Kidney (tissue), 13 donors: ENCODE measurements at regions not wholly inside any gene's neighbourhood (a gene's known extent, or its start where the extent isn't known, plus 50 kb on each side); places are given as distances from the start of the nearest gene placed in this dataset.

Experiments
- DNase-seq, 5 donors: peaks; one replicate each; pipeline ENCODE4 v3.0.0-alpha.2; 2013 to 2020
- FAIRE-seq: peaks from 2 replicates; lab custom pipeline; 2012; peaks lifted over from hg19 to GRCh38; lab: Jason Lieb, UNC
- H3K27ac ChIP-seq, 2 donors: one replicate each; pipeline ENCODE4 v1.7.0; 2013; ENCODE audit warnings: low read depth in 2 of 2, low read length in 2 of 2, inconsistent platforms in 1 of 2
- H3K27me3 ChIP-seq: one replicate; pipeline ENCODE4 v1.7.1; 2013; ENCODE audit warnings: low read length, inconsistent platforms; ENCODE audit not compliant: control insufficient read depth, insufficient read depth
- H3K36me3 ChIP-seq, 3 donors: one replicate each; pipeline versions ENCODE4 v1.7.0 to v1.7.1; 2013; ENCODE audit warnings: low read length in 3 of 3, control low read depth in 1 of 3, inconsistent platforms in 1 of 3; ENCODE audit not compliant: insufficient read depth in 3 of 3, control insufficient read depth in 2 of 3
- H3K4me1 ChIP-seq, 3 donors: one replicate each; pipeline versions ENCODE4 v1.7.0 to v1.7.1; 2013; ENCODE audit warnings: low read length in 3 of 3, inconsistent platforms in 1 of 3, low read depth in 1 of 3; ENCODE audit not compliant: control insufficient read depth in 2 of 3, insufficient read depth in 2 of 3
- H3K4me3 ChIP-seq, 3 donors: one replicate each; pipeline versions ENCODE4 v1.7.0 to v1.8.1; 2013; ENCODE audit warnings: low read length in 3 of 3, control low read depth in 1 of 3, inconsistent platforms in 1 of 3
- H3K9ac ChIP-seq, 3 donors: one replicate each; pipeline versions ENCODE4 v1.7.0 to v1.7.1; 2013; ENCODE audit warnings: low read length in 3 of 3, control low read depth in 1 of 3, inconsistent platforms in 1 of 3
- H3K9me3 ChIP-seq, 3 donors: one replicate each; pipeline versions ENCODE4 v1.7.0 to v1.7.1; 2013; ENCODE audit warnings: low read length in 3 of 3, control low read depth in 1 of 3, inconsistent platforms in 1 of 3; ENCODE audit not compliant: control insufficient read depth in 2 of 3, insufficient read depth in 1 of 3
- intact Hi-C: fragments of 100-400 bp; cut with DNase I; formaldehyde crosslinking; loops from one replicate; pipeline ENCODE4 v1.11.1; 2022
- TF ChIP-seq, protein P1 (sequence below): IDR thresholded peaks from 3 replicates; pipeline ENCODE4 v1.5.1; 2012; ENCODE audit warnings: mild to moderate bottlenecking, moderate library complexity, borderline replicate concordance; ENCODE audit not compliant: insufficient read depth; ENCODE audit errors: extremely low read depth
- donor health status: control.
- donor health status: control.
- donor health status: control.
- donor health status: control.
- donor health status: control.
- donor health status: DM: yes; HTN: yes; CAD: no.
- donor health status: Normal renal cell carcinoma (clear cell type).

DNA sequence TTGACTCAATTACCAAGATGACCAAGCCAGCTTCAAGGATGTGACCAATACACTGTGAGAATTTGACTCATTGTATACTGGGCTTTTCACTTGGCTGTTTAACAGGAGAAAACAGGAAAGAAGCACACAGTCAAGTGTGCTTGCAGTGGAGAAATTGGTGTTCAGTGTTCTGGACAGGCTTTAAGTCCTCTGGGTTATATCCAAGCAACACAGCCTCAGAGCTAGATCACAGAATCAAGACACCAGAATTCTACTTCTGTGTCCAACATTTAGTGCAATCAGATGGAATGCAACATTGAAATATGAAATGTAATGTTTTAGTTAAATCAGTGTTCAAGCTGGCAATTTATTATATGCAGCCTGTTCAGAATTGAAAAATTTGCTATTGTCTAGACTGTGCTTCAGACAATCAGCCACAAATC lies 694.4 kb downstream of the LTN1 start:
- DNase-seq (no peak), FAIRE-seq (no peak)
- H3K4me3 ChIP-seq, result no peak overlapping the region
- H3K4me1 ChIP-seq, result no peaks in the 10 kb centered on the region
- no peak overlapping the region for H3K27ac ChIP-seq
- H3K9ac ChIP-seq, result no peak overlapping the region
- no peaks in the 10 kb centered on the region for H3K27me3 ChIP-seq
- no peaks in the 10 kb centered on the region for H3K9me3 ChIP-seq
- H3K36me3 ChIP-seq, result no peaks in the 10 kb centered on the region
- TF ChIP-seq, protein P1, sequence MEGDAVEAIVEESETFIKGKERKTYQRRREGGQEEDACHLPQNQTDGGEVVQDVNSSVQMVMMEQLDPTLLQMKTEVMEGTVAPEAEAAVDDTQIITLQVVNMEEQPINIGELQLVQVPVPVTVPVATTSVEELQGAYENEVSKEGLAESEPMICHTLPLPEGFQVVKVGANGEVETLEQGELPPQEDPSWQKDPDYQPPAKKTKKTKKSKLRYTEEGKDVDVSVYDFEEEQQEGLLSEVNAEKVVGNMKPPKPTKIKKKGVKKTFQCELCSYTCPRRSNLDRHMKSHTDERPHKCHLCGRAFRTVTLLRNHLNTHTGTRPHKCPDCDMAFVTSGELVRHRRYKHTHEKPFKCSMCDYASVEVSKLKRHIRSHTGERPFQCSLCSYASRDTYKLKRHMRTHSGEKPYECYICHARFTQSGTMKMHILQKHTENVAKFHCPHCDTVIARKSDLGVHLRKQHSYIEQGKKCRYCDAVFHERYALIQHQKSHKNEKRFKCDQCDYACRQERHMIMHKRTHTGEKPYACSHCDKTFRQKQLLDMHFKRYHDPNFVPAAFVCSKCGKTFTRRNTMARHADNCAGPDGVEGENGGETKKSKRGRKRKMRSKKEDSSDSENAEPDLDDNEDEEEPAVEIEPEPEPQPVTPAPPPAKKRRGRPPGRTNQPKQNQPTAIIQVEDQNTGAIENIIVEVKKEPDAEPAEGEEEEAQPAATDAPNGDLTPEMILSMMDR, result no peak
- intact Hi-C loops, result no loop called here

DNA sequence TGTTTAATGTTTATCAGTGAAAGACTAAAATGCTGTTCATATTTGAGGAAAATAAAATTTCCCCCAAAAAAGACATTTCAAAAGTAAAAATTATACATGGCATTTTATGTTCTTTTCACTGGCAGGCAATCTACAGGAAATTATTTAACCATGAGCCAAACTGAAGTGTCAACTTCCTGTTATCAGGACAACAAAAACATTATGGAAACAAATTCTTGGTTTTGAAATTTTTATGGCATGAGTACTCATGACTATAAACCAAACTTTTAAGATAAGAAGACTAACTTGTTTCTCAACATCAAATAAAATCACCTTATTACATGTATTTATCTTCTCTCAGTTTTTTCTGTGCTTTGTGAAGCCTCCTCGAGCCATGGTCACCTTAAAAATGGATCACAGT lies 698.6 kb downstream of the LTN1 start:
- Histone ChIP-seq H3K36me3 (no peaks in the 10 kb centered on the region), H3K27ac (no peak overlapping the region), H3K9me3 (no peaks in the 10 kb centered on the region), H3K4me3 (no peak overlapping the region), H3K4me1 (no peaks in the 10 kb centered on the region), H3K27me3 (no peaks in the 10 kb centered on the region), H3K9ac (no peak overlapping the region)
- TF ChIP-seq, protein P1, result no peak
- intact Hi-C loops, result no loop called here
- FAIRE-seq, result peak; percentile 33
- no peak for DNase-seq

DNA sequence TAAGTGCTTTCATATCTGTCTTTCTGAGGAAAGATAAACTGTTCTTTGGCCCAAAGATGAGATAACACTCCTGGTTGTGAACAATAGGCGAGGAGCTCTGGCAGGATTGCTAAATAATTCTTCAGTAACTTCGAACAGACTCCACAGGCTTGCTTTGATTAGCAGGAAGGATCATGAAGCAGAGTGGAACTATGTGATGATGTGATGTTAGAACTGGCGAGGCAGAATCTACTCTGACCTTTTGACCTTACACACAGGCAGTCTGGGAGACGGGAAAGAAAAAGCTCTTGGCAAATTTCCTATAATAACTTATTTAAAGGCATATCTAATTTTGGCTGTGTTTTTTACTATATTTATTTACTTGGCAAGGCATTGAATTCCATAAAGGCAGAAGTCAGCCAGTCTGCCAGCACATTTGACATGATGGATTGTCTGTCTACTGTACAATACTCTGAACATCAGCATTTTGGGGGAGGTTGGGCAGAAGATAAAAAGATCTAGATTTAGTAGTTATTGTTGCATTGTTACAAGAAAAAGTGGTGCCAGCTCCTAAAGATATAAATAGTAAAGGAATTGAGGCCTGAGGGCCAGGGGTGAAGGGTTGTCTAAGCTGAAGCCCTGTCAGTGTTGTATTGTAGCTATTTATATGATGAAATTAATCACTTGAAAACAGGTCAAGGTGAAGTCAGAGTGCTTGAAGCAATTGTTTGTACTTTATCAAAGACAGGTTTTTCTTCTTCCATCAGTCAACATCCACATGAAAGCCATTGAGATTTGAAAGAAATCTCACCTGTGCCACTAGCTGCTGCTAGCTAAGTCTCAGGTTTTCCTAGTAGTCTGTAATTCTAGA lies 708.8 kb downstream of the LTN1 start:
- peaks cover 0 to 5% (median 0%) of the 10 kb centered on the region in 3 donors for H3K4me1 ChIP-seq
- no peaks in the 10 kb centered on the region for H3K27me3 ChIP-seq
- no peak overlapping the region for H3K9ac ChIP-seq
- FAIRE-seq (no peak), DNase-seq (peak in 3 of 5 donors; percentile 27 to 77 (median 59))
- no peaks in the 10 kb centered on the region for H3K36me3 ChIP-seq
- TF ChIP-seq, protein P1, result no peak
- H3K4me3 ChIP-seq, result no peak overlapping the region
- peaks cover 0 to 3% (median 0%) of the 10 kb centered on the region in 3 donors for H3K9me3 ChIP-seq
- intact Hi-C loops, result no loop called here
- H3K27ac ChIP-seq, result peak overlapping the region in 1 of 2 donors; percentile 8
